GM19468 (cell line): ENCODE measurements at regions not wholly inside any gene's neighbourhood (a gene's known extent, or its start where the extent isn't known, plus 50 kb on each side); places are given as distances from the start of the nearest gene placed in this dataset.
"Not testable (repeated sequence)": the region's sequence is repeated elsewhere in the genome, so short reads cannot be mapped to it uniquely, and the experiment has no call there.

Experiments used
- ATAC-seq: cut with Tn5 transposase; IDR thresholded peaks from one replicate; pipeline ENCODE4 v1.9.1; 2021; ENCODE audit warnings: mild to moderate bottlenecking, moderate library complexity, moderate number of reproducible peaks; ENCODE audit not compliant: unreplicated experiment; ENCODE audit errors: extremely low read depth

DNA sequence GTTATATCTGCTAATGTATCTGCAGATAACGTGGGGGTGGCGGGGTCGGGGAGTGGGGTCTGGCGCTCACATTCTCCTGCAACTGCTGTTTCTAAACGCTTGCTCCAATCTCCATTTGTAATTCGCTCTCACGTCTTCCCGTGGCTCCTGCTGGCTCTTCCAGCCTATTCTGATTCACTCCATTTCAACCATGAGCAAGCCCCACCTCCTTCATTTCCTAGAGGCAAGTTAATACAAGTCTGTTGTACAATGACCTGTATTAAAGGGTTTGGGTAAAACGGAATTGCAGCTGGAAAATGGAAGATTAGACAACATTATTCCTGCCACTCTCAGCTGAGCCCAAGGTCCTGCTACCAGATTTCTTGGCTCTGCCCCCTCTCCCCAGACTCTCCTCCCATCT is 132.3 kb downstream of the CSNK2A3 start:
- ATAC-seq: no peak

DNA sequence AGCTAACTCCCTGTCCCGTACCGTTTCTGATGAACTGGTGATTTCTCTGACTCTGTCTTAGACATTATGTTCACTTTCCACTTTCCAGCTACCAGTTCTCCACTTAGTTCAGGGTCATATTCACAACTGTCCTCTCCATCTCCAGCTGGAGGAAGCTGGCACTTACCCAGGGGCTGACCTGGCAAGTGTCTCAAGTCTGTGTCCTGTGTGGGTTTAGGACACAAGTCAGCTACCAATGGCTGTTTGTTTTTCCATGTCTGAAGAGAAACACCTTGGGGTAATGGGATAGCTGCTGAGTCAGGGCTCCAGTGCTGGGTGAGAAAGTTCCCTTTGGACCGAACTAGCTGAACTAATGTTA is 134.4 kb downstream of the CSNK2A3 start:
- ATAC-seq: no peak

DNA sequence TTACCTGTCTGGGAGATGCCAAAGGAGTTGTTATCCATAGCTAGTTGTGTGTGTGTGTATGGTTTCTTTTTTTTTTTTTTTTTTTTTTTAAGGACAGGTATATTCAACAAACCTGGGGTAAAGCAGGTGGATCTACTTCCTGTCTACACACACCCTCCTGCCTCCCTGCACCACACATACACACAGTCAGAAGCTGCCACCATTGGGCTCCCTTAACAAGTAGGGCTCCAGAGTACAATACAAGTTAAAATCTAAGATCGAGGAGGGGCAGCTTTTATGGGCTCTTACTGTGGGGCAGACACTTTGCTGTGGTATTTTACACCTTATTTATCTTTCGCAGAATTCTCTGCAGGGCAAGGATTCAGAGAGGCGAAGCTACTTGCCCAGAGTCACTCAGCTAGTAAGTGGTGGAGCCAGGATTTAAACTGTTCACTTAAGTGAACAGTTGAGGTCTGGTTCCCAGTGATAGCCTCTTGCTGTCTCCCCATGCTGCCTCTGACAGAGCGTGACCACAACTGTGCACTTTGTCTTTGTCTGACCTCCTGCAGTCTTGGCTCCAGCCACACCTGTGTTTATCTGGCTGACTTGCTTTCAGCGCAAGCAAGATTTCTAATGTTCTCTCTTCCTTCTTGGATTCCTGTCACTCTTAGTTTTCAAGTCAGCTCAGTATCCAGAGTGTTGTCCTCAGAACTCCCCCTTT is 135.0 kb downstream of the CSNK2A3 start:
- ATAC-seq: no peak

DNA sequence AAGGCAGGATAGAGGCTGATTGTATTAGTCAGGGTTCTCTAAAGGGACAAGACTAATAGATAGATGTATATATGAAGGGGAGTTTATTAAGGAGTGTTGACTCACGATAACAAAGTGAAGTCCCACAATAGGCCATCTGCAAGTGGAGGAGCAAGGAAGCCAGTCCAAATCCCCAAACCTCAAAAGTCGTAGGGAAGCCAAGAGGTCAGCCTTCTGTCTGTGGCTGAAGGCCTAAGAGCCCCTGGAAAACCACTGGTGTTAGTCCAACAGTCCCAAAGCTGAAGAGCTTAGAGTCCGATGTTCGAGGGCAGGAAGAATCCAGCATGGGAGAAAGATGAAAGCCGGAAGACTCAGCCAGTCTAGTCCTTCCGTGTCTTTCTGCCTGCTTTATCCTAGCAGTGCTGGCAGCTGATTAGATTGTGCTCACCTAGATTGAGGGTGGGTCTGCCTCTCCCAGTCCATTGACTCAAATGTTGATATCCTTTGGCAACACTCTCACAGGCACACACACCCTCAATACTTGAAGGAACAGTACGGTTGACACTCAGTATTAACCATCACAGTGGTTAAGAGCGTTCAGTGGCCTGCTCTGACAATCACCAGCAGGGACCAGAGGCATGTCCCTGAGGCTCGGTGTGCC is 135.6 kb downstream of the CSNK2A3 start:
- no peak for ATAC-seq

DNA sequence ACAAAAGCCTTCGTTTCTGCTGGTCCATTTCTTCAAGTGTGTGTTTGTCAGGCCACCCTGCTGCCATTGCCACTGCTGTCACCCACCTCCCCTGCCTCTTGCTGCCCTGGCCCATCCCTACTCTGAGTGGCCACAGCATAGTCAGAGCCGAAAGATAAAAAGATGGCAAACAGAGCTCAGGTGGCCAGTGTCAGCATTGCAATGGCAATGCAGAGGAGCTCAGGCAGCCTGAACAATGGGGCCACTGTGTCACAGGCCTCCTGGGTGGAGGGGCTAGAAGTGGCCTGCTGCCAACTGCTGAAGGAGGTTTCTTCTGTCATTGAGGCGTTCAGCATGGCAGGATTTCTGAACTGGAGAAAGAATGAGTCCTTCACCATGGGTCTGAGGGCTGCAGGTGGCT is 137.1 kb downstream of the CSNK2A3 start:
- ATAC-seq: no peak

DNA sequence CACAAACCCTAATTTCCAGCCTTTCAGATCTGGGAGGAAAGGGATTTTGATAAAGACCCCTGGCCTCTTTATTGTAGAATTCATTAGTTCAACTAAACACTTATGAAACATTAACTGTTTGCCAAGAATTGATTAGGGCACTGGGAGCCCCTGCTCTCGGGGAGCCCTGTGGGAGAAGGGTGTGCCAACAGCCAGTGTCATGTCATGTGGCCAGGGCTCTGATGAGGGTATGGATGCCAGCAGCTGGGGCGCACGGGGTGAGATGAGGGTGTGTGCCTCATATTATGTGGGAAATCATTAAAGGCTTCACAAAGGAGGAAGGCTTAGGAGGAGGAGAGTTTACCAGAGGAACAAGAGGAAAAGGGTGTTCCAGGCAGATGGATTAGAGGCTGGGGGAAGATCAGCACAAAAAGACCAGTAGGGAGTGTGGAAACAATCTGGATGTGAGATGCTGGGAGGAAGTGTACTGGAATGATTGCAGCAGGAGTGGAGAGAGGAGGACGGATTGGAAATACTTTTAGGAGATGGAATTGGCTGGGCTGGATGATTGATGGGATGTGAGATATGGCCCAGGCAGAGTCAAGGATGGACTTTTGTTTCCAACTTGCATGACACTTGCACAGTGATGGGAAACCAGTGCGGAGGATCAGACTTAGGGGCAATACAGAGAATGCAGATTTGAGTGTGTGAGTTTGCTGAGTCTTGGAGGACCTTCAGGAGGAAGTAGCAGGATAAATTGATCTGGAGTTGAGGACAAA is 137.8 kb downstream of the CSNK2A3 start:
- no peak for ATAC-seq

DNA sequence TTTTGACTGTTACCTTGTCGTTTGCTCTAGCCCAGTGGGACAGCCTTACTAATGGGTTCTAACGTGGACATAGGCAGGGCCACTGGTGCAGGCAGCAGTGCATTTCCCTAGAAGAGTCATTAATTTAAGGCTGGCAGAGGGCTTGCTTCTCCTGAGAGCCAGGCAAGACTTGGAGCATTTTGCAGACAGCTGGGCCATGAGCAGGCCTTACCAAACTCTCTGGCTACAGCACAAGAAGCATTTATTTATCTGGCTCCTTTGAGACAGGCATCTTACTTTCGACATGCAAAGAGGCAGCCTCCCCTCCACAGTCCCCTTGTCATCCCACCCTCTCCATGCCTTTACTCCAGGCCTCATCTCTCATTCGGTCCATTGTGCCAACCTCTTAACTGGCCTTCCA is 139.9 kb downstream of the CSNK2A3 start:
- ATAC-seq: no peak

DNA sequence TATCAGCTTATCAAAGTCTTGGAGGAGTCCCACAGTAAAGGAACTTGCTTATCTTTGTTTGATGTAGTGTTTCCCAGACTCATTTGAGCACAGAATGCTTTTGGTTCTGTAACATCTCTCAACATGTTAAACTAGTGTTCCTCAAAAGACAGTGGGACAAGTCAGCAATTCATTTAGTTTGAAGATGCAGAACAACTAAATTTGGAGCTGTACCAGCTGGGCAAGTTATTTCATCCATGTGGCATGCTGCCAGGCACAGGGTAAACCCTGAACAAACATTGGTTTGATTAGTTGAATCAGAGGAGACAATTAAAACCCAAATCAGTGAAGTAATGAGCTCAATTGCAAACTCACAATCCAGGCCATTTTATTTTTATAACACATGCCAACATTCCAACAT is 141.2 kb downstream of the CSNK2A3 start:
- ATAC-seq: no peak

GRCh38 chr11:11211186-11211585 is 141.9 kb downstream of the CSNK2A3 start:
- ATAC-seq: no peak

DNA sequence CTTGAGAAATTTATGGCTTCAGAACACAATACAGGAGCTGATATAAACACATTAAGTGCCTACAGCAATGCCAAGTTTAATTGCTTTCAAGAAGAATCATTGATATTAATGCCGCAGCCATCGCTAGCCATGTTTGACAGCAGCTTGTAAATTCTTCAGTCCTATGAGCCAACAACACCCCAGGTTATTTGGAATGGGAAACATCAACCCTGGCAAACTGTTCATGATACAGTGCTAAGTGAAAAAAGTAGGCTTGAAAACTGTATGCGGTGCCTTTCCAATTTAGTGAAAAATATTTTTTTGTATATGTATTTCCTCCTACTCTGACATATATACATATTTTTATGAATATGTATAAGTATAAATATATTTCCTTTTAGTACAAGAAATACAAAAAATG is 142.6 kb downstream of the CSNK2A3 start:
- no peak for ATAC-seq

- ATAC-seq: no peak
Observed at GRCh38 chr11:11209967-11210366, 143.1 kb downstream of the CSNK2A3 start.

GRCh38 chr11:11208994-11209393 is 144.1 kb downstream of the CSNK2A3 start:
- ATAC-seq: no peak

DNA sequence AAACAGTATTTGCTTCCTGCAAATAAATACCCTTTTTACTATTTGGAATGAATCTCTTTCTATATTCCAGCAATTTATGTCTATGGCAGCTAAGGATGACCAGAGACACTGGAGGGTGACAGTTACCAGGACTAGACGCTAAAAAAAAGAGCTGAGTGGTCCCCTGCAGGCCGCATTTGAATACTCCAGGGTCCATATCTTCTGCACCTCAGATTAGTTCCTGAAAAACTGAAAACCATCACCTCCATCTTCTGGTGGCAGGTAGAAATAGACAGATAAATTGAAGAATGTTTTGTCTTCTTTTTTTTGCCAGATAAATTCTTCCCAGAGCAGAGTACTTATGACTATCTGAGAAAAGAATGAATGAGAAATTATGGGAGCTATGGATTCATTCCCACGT is 145.6 kb downstream of the CSNK2A3 start:
- ATAC-seq: no peak

DNA sequence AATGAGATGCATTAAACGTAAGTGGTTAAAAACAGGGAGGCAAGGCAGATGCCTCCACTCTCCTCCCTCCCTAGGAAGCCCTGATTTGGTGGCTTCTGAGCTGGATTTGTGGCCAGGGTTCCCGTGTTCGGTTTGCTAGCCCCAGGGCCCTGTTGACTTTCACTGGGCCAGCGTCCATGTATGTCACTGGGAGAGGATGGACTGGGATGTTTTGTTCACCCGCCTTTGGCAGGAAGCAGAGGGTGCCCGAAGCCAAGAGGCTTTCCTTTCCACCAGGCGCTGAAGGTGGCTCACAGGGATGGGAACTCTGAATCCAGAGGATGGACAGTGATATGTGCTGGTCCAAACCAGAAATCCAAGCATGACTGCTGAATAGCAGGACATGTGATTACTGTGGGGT is 146.6 kb downstream of the CSNK2A3 start:
- no peak for ATAC-seq

- ATAC-seq: no peak
Observed at GRCh38 chr11:11202885-11203284, 150.2 kb downstream of the CSNK2A3 start.

DNA sequence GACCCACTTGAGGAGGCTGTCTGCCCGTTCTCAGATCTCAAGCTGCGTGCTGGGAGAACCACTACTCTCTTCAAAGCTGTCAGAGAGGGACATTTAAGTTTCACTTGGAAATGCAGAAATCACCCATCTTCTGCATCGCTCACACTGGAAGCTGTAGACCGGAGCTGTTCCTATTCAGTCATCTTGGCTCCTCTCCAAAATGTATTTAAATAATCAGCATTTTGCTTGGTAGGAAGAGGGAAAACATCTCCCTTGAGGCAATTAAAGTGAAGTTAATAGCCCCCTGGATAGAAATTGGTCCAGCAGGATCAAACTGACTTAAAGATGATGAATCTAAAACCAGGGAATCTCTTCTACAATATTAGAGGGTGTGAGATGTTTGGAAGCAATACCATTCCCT is 151.7 kb downstream of the CSNK2A3 start:
- ATAC-seq: not testable (repeated sequence)

DNA sequence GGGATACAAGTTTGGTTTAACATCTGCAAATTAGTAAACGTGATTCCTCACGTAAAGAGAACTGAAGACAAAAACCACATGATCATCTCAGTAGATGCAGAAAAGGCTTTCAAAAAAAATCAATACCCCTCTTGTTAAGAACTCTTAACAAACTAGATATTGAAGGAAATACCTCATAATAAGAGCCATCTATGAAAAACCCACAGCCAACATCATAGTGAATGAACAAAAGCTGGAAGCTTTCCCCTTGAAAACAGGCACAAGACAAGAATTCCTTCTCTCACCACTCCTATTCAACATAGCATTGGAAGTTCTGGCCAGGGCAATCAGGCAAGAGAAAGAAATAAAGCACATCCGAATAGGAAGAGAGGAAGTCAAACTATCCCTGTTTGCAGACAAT is 160.5 kb downstream of the CSNK2A3 start:
- ATAC-seq: no peak

- no peak for ATAC-seq
Observed at GRCh38 chr11:11189506-11189905, 163.5 kb downstream of the CSNK2A3 start.

DNA sequence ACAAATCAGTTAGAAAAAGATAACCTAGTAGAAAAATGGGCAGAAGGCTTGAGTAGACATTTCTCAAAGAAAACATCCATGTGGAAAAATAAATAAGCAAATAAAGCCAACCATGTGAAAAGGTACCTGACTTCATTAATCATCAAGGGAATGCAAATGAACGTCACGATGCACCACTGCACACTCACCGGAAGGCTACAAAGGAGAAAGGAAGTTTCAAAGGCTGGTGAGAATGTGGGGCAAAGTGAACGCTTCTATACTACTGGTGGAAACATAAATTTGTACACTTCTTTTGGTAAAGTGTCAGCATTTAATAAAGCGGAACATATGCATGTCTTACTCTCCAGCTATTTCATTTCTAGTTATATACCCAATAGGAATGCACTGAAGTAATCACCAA is 166.8 kb downstream of the CSNK2A3 start:
- no peak for ATAC-seq

DNA sequence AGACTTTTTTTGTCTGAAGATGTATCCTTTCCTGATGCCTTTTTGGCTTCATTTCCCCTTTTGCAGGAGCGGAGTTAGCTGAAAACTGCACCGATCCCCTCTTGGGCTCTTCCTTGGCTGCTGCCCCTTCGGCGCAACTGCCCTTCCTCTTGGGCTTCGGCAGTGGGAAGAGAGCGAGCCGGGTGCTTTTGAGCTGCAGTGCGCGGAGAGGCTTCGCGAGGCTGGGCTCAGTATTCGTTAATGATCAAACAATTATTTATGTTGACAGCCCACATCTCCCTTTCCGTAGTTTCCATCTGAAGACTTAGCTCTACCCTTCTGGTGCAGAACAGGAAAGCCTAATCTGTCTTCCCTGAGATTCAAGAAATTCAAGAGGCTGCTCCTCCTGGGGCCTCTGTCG is 170.8 kb downstream of the CSNK2A3 start:
- ATAC-seq: no peak
